ENCODE measurements at regions not wholly inside any gene's neighbourhood (a gene's known extent, or its start where the extent isn't known, plus 50 kb on each side); places are given as distances from the start of the nearest gene placed in this dataset.

DNA sequence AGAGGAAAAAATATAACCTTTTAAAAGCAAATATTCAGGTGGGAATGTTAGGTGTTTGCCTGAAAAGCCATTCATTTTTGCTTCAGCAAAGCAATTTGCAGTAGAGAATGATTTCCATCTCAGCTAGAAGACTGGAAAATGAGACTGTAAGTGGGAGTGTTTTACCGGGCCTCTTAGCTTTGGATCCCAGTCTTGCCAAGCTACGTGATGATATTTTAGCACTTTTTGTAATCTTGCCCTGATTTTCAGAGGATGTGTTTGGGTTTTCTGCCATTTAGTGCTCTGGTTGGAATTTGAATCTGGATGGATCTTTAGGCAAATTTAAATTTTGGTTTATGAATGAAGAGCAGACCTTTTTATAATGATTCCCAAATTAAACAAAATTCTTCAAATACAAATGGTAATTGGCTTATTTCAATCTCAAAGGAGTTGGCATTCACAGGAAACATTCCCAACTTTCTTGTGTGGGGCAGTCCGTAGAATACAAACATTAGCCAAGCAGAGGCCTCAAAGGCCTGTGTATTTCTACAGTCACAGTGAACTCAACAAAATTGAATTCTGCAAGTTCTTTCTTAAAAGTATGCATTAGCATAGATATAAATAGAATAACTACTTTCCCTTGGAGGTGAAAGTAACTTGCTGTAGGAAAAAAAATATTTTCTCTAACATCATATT, 646.4 kb downstream of the CDY2B start:
- ChIA-PET POLR2A (no interaction called here), CTCF (no interaction called here)
- Mint-ChIP-seq H3K4me1 (ENCODE audit: low read depth) (no peaks in the 10 kb centered on the region), H3K9me3 (no peaks in the 10 kb centered on the region), H3K36me3 (ENCODE audit: low read depth) (no peaks in the 10 kb centered on the region), H3K4me3 (no peak overlapping the region), H3K27ac (no peak overlapping the region), H3K27me3 (no peaks in the 10 kb centered on the region)
- intact Hi-C loops (cut with DNase I, micrococcal nuclease), result no loop called here
- no peak overlapping the region for H3K27ac ChIP-seq (ENCODE audit: low read depth in 1 of 2, low read length in 2 of 2)
- H3K36me3 ChIP-seq (ENCODE audit: insufficient read depth, low read length), result no peaks in the 10 kb centered on the region
- no peaks in the 10 kb centered on the region for H3K9me3 ChIP-seq (ENCODE audit: control insufficient read depth in 1 of 2, insufficient read depth in 1 of 2, low read length in 2 of 2)
- DNase-seq, result no peak
- TF ChIP-seq, protein P1, sequence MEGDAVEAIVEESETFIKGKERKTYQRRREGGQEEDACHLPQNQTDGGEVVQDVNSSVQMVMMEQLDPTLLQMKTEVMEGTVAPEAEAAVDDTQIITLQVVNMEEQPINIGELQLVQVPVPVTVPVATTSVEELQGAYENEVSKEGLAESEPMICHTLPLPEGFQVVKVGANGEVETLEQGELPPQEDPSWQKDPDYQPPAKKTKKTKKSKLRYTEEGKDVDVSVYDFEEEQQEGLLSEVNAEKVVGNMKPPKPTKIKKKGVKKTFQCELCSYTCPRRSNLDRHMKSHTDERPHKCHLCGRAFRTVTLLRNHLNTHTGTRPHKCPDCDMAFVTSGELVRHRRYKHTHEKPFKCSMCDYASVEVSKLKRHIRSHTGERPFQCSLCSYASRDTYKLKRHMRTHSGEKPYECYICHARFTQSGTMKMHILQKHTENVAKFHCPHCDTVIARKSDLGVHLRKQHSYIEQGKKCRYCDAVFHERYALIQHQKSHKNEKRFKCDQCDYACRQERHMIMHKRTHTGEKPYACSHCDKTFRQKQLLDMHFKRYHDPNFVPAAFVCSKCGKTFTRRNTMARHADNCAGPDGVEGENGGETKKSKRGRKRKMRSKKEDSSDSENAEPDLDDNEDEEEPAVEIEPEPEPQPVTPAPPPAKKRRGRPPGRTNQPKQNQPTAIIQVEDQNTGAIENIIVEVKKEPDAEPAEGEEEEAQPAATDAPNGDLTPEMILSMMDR (IDR thresholded peaks at IDR 0.05), result no peak
- no peak overlapping the region for H3K4me3 ChIP-seq (ENCODE audit: low read length)
- H3K4me1 ChIP-seq (ENCODE audit: insufficient read depth, low read length), result no peaks in the 10 kb centered on the region
- ATAC-seq (ENCODE audit: poor library complexity), result no peak
- no peaks in the 10 kb centered on the region for H3K27me3 ChIP-seq (ENCODE audit: control insufficient read depth in 1 of 2, insufficient read depth in 2 of 2, low read length in 2 of 2)

- CTCF ChIA-PET, result no interaction called here
- no peak for ATAC-seq (ENCODE audit: poor library complexity)
Measured at GRCh38 chrY:17231994-17232393, 648.0 kb downstream of the CDY2B start.

DNA sequence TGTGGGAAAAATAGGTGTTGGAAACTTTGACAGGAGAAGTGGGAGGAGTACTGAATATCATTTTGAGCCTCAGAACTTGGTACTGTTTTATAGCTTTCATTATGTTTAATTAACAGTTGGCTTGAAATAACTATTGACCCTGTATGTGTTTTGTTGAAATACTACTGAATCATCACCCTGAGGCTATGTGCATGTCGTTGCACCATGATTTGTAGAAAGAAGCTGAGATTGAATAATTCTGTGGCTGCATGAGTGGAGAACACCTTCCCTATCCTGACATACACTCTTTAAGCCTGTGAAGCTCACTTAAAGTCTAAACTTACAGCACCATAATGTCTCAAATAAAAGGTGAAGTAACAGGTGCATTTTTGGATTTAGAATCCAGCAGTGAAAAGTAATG, 656.5 kb downstream of the CDY2B start:
- Histone ChIP-seq H3K36me3 (ENCODE audit: insufficient read depth, low read length) (no peaks in the 10 kb centered on the region), H3K4me1 (ENCODE audit: insufficient read depth, low read length) (no peaks in the 10 kb centered on the region), H3K27me3 (ENCODE audit: control insufficient read depth in 1 of 2, insufficient read depth in 2 of 2, low read length in 2 of 2) (no peaks in the 10 kb centered on the region), H3K27ac (ENCODE audit: low read depth in 1 of 2, low read length in 2 of 2) (no peak overlapping the region), H3K9me3 (ENCODE audit: control insufficient read depth in 1 of 2, insufficient read depth in 1 of 2, low read length in 2 of 2) (no peaks in the 10 kb centered on the region), H3K4me3 (ENCODE audit: low read length) (no peak overlapping the region)
- TF ChIP-seq, protein P1 (IDR thresholded peaks at IDR 0.05), result no peak
- intact Hi-C loops (cut with DNase I, micrococcal nuclease), result no loop called here
- no peak overlapping the region for H3K4me3 Mint-ChIP-seq
- POLR2A ChIA-PET, result no interaction called here
- ATAC-seq (ENCODE audit: poor library complexity) (no peak), DNase-seq (no peak)
- CTCF ChIA-PET, result no interaction called here
- H3K27ac Mint-ChIP-seq, result no peak overlapping the region
- no peaks in the 10 kb centered on the region for H3K9me3 Mint-ChIP-seq
- no peaks in the 10 kb centered on the region for H3K27me3 Mint-ChIP-seq
- H3K36me3 Mint-ChIP-seq (ENCODE audit: low read depth), result no peaks in the 10 kb centered on the region
- H3K4me1 Mint-ChIP-seq (ENCODE audit: low read depth), result no peaks in the 10 kb centered on the region

More at GRCh38 chrY:17231994-17232393, 648.0 kb downstream of the CDY2B start:
- intact Hi-C loops (cut with DNase I, micrococcal nuclease), result no loop called here
- H3K4me3 ChIP-seq (ENCODE audit: low read length), result no peak overlapping the region
- H3K36me3 ChIP-seq (ENCODE audit: insufficient read depth, low read length), result no peaks in the 10 kb centered on the region
- H3K36me3 Mint-ChIP-seq (ENCODE audit: low read depth), result no peaks in the 10 kb centered on the region
- no peak overlapping the region for H3K4me3 Mint-ChIP-seq
- no peak for DNase-seq
- H3K9me3 Mint-ChIP-seq, result no peaks in the 10 kb centered on the region
- no peak overlapping the region for H3K27ac Mint-ChIP-seq
- no peaks in the 10 kb centered on the region for H3K4me1 ChIP-seq (ENCODE audit: insufficient read depth, low read length)
- H3K9me3 ChIP-seq (ENCODE audit: control insufficient read depth in 1 of 2, insufficient read depth in 1 of 2, low read length in 2 of 2), result no peaks in the 10 kb centered on the region
- no peak overlapping the region for H3K27ac ChIP-seq (ENCODE audit: low read depth in 1 of 2, low read length in 2 of 2)
- no peaks in the 10 kb centered on the region for H3K4me1 Mint-ChIP-seq (ENCODE audit: low read depth)
- no peaks in the 10 kb centered on the region for H3K27me3 Mint-ChIP-seq
- no peaks in the 10 kb centered on the region for H3K27me3 ChIP-seq (ENCODE audit: control insufficient read depth in 1 of 2, insufficient read depth in 2 of 2, low read length in 2 of 2)
- POLR2A ChIA-PET, result no interaction called here
- TF ChIP-seq, protein P1 (IDR thresholded peaks at IDR 0.05), result no peak
